Osteoblast (primary cell): ENCODE measurements at regions not wholly inside any gene's neighbourhood (a gene's known extent, or its start where the extent isn't known, plus 50 kb on each side); places are given as distances from the start of the nearest gene placed in this dataset.

Experiments used
- DNase-seq: peaks from one replicate; pipeline ENCODE4 v3.0.0; 2011; ENCODE audit warnings: low spot score, mixed read lengths; ENCODE audit not compliant: insufficient read length; ENCODE audit errors: missing footprints
- H2AFZ ChIP-seq: 2 replicates; pipeline ENCODE4 v1.6.0; 2011; ENCODE audit warnings: mild to moderate bottlenecking, low read length
- H3K27ac ChIP-seq: 2 replicates; pipeline ENCODE4 v1.5.1; 2011; ENCODE audit warnings: mild to moderate bottlenecking, low read depth, low read length, moderate library complexity
- H3K27me3 ChIP-seq: 2 replicates; pipeline ENCODE4 v1.6.0; 2012; ENCODE audit warnings: mild to moderate bottlenecking, control low read depth, inconsistent platforms, low read length, moderate library complexity; ENCODE audit not compliant: insufficient read depth
- H3K36me3 ChIP-seq: 2 replicates; pipeline ENCODE4 v1.5.1; 2011; ENCODE audit warnings: mild to moderate bottlenecking, low read length, control low read depth, moderate library complexity; ENCODE audit not compliant: insufficient read depth
- H3K4me1 ChIP-seq: 2 replicates; pipeline ENCODE4 v1.5.1; 2011; ENCODE audit warnings: mild to moderate bottlenecking, low read length, control low read depth, moderate library complexity; ENCODE audit not compliant: insufficient read depth
- H3K4me2 ChIP-seq: 2 replicates; pipeline ENCODE4 v1.6.0; 2011; ENCODE audit warnings: mild to moderate bottlenecking, low read length; ENCODE audit not compliant: insufficient read depth
- H3K4me3 ChIP-seq: fragments of 200-600 bp; sonication (generic); 3 replicates; pipeline ENCODE4 v1.5.1; 2012; ENCODE audit warnings: mild to moderate bottlenecking, low read length, inconsistent platforms; ENCODE audit not compliant: insufficient read depth
- H3K79me2 ChIP-seq: 2 replicates; pipeline ENCODE4 v1.6.0; 2012; ENCODE audit warnings: mild to moderate bottlenecking, low read length, control low read depth, inconsistent platforms; ENCODE audit not compliant: insufficient read depth
- H3K9me3 ChIP-seq: 2 replicates; pipeline ENCODE4 v1.5.1; 2011; ENCODE audit warnings: low read depth, low read length, control low read depth
- H4K20me1 ChIP-seq: 2 replicates; pipeline ENCODE4 v1.6.0; 2012; ENCODE audit warnings: mild to moderate bottlenecking, low read length, control low read depth; ENCODE audit not compliant: insufficient read depth
- CTCF ChIP-seq: IDR thresholded peaks from 2 replicates; pipeline ENCODE4 v1.5.1; 2011; ENCODE audit warnings: mild to moderate bottlenecking, low read depth, low read length, moderate library complexity; ENCODE audit errors: extremely low read depth

GRCh38 chr9:115650768-115651167 lies 502.8 kb upstream of the PAPPA start:
- Histone ChIP-seq H3K4me3 (no peak overlapping the region), H3K79me2 (no peaks in the 10 kb centered on the region), H3K27ac (peak overlapping the region; percentile 96), H3K9me3 (no peaks in the 10 kb centered on the region), H3K4me2 (peak overlapping the region; percentile 71), H3K4me1 (peaks cover 26% of the 10 kb centered on the region), H2AFZ (no peak overlapping the region), H3K36me3 (no peaks in the 10 kb centered on the region), H4K20me1 (no peaks in the 10 kb centered on the region), H3K27me3 (no peaks in the 10 kb centered on the region)
- peak; percentile 26 for DNase-seq
- TF ChIP-seq CTCF, result no peak

- Histone ChIP-seq H3K27ac (peak overlapping the region; percentile 96), H3K9me3 (no peaks in the 10 kb centered on the region), H3K4me1 (peaks cover 26% of the 10 kb centered on the region), H4K20me1 (no peaks in the 10 kb centered on the region), H3K27me3 (no peaks in the 10 kb centered on the region), H3K4me3 (no peak overlapping the region), H2AFZ (no peak overlapping the region), H3K79me2 (no peaks in the 10 kb centered on the region), H3K4me2 (peak overlapping the region; percentile 19), H3K36me3 (no peaks in the 10 kb centered on the region)
- DNase-seq, result no peak
- TF ChIP-seq CTCF, result no peak
These were observed 502.1 kb upstream of the PAPPA start for GRCh38 chr9:115651461-115651860.

GRCh38 chr9:115653171-115653606 lies 500.4 kb upstream of the PAPPA start:
- Histone ChIP-seq H2AFZ (no peak overlapping the region), H3K27ac (peak overlapping the region; percentile 31), H3K4me3 (no peak overlapping the region), H3K4me2 (no peak overlapping the region), H3K36me3 (no peaks in the 10 kb centered on the region), H3K4me1 (peaks cover 26% of the 10 kb centered on the region), H4K20me1 (no peaks in the 10 kb centered on the region), H3K79me2 (no peaks in the 10 kb centered on the region), H3K9me3 (no peaks in the 10 kb centered on the region), H3K27me3 (no peaks in the 10 kb centered on the region)
- no peak for DNase-seq
- no peak for TF ChIP-seq CTCF

- H2AFZ ChIP-seq, result no peak overlapping the region
- no peak overlapping the region for H3K4me3 ChIP-seq
- no peaks in the 10 kb centered on the region for H3K79me2 ChIP-seq
- H3K27ac ChIP-seq, result no peak overlapping the region
- TF ChIP-seq CTCF, result no peak
- no peaks in the 10 kb centered on the region for H3K9me3 ChIP-seq
- H3K36me3 ChIP-seq, result no peaks in the 10 kb centered on the region
- no peaks in the 10 kb centered on the region for H3K27me3 ChIP-seq
- H3K4me1 ChIP-seq, result no peaks in the 10 kb centered on the region
- no peaks in the 10 kb centered on the region for H4K20me1 ChIP-seq
- H3K4me2 ChIP-seq, result no peak overlapping the region
- no peak for DNase-seq
These were observed 495.9 kb upstream of the PAPPA start for GRCh38 chr9:115657695-115658094.
